Smooth muscle cell of the brain vasculature (primary cell): ENCODE measurements at regions not wholly inside any gene's neighbourhood (a gene's known extent, or its start where the extent isn't known, plus 50 kb on each side); places are given as distances from the start of the nearest gene placed in this dataset.
"Not testable (repeated sequence)": the region's sequence is repeated elsewhere in the genome, so short reads cannot be mapped to it uniquely, and the experiment has no call there.

Experiments used
- DNase-seq: peaks from one replicate; pipeline ENCODE4 v3.0.0-alpha.2; 2012; ENCODE audit warnings: low read depth, low spot score

- DNase-seq, result no peak
Observed at GRCh38 chr13:69279213-69279612, 828.4 kb upstream of the ATXN8OS start.

GRCh38 chr13:69274231-69274630 is 833.4 kb upstream of the ATXN8OS start:
- no peak for DNase-seq

GRCh38 chr13:69264362-69265334 is 843.0 kb upstream of the ATXN8OS start:
- DNase-seq, result no peak

GRCh38 chr13:69243366-69243765 is 864.3 kb upstream of the ATXN8OS start:
- DNase-seq, result no peak

- DNase-seq, result no peak
Observed at GRCh38 chr13:69234171-69234570, 873.5 kb upstream of the ATXN8OS start.

- no peak for DNase-seq
Observed at GRCh38 chr13:69226427-69226826, 881.2 kb upstream of the ATXN8OS start.

GRCh38 chr13:69221633-69222498 is 885.8 kb upstream of the ATXN8OS start:
- not testable (repeated sequence) for DNase-seq

GRCh38 chr13:69213396-69213795 is 894.2 kb upstream of the ATXN8OS start:
- no peak for DNase-seq

- DNase-seq, result no peak
Observed at GRCh38 chr13:69204620-69205019, 903.0 kb upstream of the ATXN8OS start.

- DNase-seq, result no peak
Observed at GRCh38 chr13:69202996-69203395, 904.6 kb upstream of the ATXN8OS start.

- no peak for DNase-seq
Observed at GRCh38 chr13:69199664-69200063, 908.0 kb upstream of the ATXN8OS start.

- DNase-seq, result no peak
Observed at GRCh38 chr13:69198706-69199105, 908.9 kb upstream of the ATXN8OS start.

GRCh38 chr13:69194130-69194529 is 913.5 kb upstream of the ATXN8OS start:
- no peak for DNase-seq

GRCh38 chr13:69180034-69180433 is 927.6 kb upstream of the ATXN8OS start:
- DNase-seq, result no peak

- no peak for DNase-seq
Observed at GRCh38 chr13:69178000-69178399, 929.6 kb upstream of the ATXN8OS start.

GRCh38 chr13:69168436-69168835 is 939.2 kb upstream of the ATXN8OS start:
- no peak for DNase-seq

- no peak for DNase-seq
Observed at GRCh38 chr13:69155136-69155535, 952.5 kb upstream of the ATXN8OS start.

- DNase-seq, result no peak
Observed at GRCh38 chr13:69142101-69142500, 965.5 kb upstream of the ATXN8OS start.

GRCh38 chr13:69124996-69125395 is 982.6 kb upstream of the ATXN8OS start:
- no peak for DNase-seq

GRCh38 chr13:69109891-69110525 is 997.6 kb upstream of the ATXN8OS start:
- DNase-seq, result no peak

GRCh38 chr13:69108486-69108885 is 999.1 kb upstream of the ATXN8OS start:
- DNase-seq, result no peak

- no peak for DNase-seq
Observed at GRCh38 chr13:69107436-69107835, 1000.2 kb upstream of the ATXN8OS start.
